HEK293 (cell line): ENCODE measurements at regions not wholly inside any gene's neighbourhood (a gene's known extent, or its start where the extent isn't known, plus 50 kb on each side); places are given as distances from the start of the nearest gene placed in this dataset.

Experiments used
- CTCF ChIA-PET: fragments of 350-600 bp; formaldehyde crosslinking; extraction: SDS; loops from one replicate; lab custom pipeline; 2021; ENCODE audit warnings: antibody characterized with exemption; lab: Yijun Ruan, JAX
- POLR2A ChIA-PET: fragments of 300-600 bp; formaldehyde crosslinking; extraction: SDS; loops from one replicate; lab custom pipeline; 2020; ENCODE audit warnings: antibody characterized with exemption, inconsistent platforms; lab: Yijun Ruan, JAX
- H3K27ac ChIP-seq: fragments of 200-500 bp; sonication (Bioruptor generic); 2 replicates; pipeline ENCODE4 v1.5.1; 2014; ENCODE audit warnings: low read depth, low read length, control low read depth, inconsistent platforms; ENCODE audit errors: extremely low read depth
- H3K36me3 ChIP-seq, 2 experiments: fragments of 200-500 bp in 1 of 2; sonication (Bioruptor generic) in 1 of 2; 1 replicate in 1 of 2; 2 replicates in 1 of 2; pipeline ENCODE4 v1.5.1; 2014 to 2017; ENCODE audit warnings: inconsistent platforms in 2 of 2, low read length in 2 of 2; ENCODE audit not compliant: control insufficient read depth in 2 of 2, insufficient read depth in 1 of 2
- H3K4me1 ChIP-seq: fragments of 200-500 bp; sonication (Bioruptor generic); 2 replicates; pipeline ENCODE4 v1.5.1; 2014; ENCODE audit warnings: mild to moderate bottlenecking, low read length, inconsistent platforms; ENCODE audit not compliant: control insufficient read depth, insufficient read depth
- H3K4me3 ChIP-seq: 2 replicates; pipeline ENCODE4 v1.5.1; 2011; ENCODE audit warnings: low read depth, mild to moderate bottlenecking, control low read depth, low read length, moderate library complexity
- H3K9me3 ChIP-seq: fragments of 200-500 bp; sonication (Bioruptor generic); 2 replicates; pipeline ENCODE4 v1.5.1; 2014; ENCODE audit warnings: low read depth, low read length, inconsistent platforms; ENCODE audit not compliant: control insufficient read depth, insufficient read depth
- FEZF1 ChIP-seq: fragments of 450-650 bp; formaldehyde crosslinking; IDR thresholded peaks from 2 replicates; pipeline ENCODE4 v1.5.1; 2016; ENCODE audit warnings: missing biosample characterization, missing genetic modification characterization
- GLI4 ChIP-seq: fragments of 450-650 bp; formaldehyde crosslinking; IDR thresholded peaks from 2 replicates; pipeline ENCODE4 v1.5.1; 2016; ENCODE audit warnings: missing biosample characterization, missing genetic modification characterization
- PRDM2 ChIP-seq: fragments of 450-650 bp; formaldehyde crosslinking; IDR thresholded peaks from 2 replicates; pipeline ENCODE4 v1.5.1; 2016; ENCODE audit warnings: missing biosample characterization, missing genetic modification characterization, borderline replicate concordance
- SALL2 ChIP-seq: fragments of 450-650 bp; formaldehyde crosslinking; IDR thresholded peaks from 2 replicates; pipeline ENCODE4 v1.5.0; 2017; ENCODE audit warnings: missing biosample characterization, mild to moderate bottlenecking, missing genetic modification characterization, borderline replicate concordance
- WT1 ChIP-seq: fragments of 450-650 bp; formaldehyde crosslinking; IDR thresholded peaks from 2 replicates; pipeline ENCODE4 v1.5.1; 2016; ENCODE audit warnings: missing biosample characterization, missing genetic modification characterization
- ZBTB8A ChIP-seq: fragments of 450-650 bp; formaldehyde crosslinking; IDR thresholded peaks from 2 replicates; pipeline ENCODE4 v1.5.1; 2016; ENCODE audit warnings: missing biosample characterization, missing genetic modification characterization
- ZFP41 ChIP-seq: fragments of 450-650 bp; formaldehyde crosslinking; IDR thresholded peaks from 2 replicates; pipeline ENCODE4 v1.5.1; 2016; ENCODE audit warnings: missing biosample characterization, missing genetic modification characterization, borderline replicate concordance
- ZNF157 ChIP-seq: fragments of 450-650 bp; formaldehyde crosslinking; IDR thresholded peaks from 2 replicates; pipeline ENCODE4 v1.5.1; 2016; ENCODE audit warnings: missing biosample characterization, missing genetic modification characterization
- ZNF280D ChIP-seq: fragments of 450-650 bp; formaldehyde crosslinking; IDR thresholded peaks from 2 replicates; pipeline ENCODE4 v1.5.1; 2016; ENCODE audit warnings: missing biosample characterization, missing genetic modification characterization
- ZNF324 ChIP-seq: fragments of 450-650 bp; formaldehyde crosslinking; IDR thresholded peaks from 2 replicates; pipeline ENCODE4 v1.5.1; 2016; ENCODE audit warnings: missing biosample characterization, missing genetic modification characterization
- ZNF341 ChIP-seq: fragments of 450-650 bp; formaldehyde crosslinking; IDR thresholded peaks from 2 replicates; pipeline ENCODE4; 2016; ENCODE audit warnings: low read depth, missing biosample characterization, missing genetic modification characterization
- ZNF416 ChIP-seq: fragments of 450-650 bp; formaldehyde crosslinking; IDR thresholded peaks from 2 replicates; pipeline ENCODE4 v1.5.1; 2016; ENCODE audit warnings: missing biosample characterization, missing genetic modification characterization
- ZNF530 ChIP-seq: fragments of 450-650 bp; formaldehyde crosslinking; IDR thresholded peaks from 2 replicates; pipeline ENCODE4 v1.5.1; 2016; ENCODE audit warnings: low read depth, missing biosample characterization, missing genetic modification characterization
- ZNF555 ChIP-seq: fragments of 450-650 bp; formaldehyde crosslinking; conservative IDR thresholded peaks from 2 replicates; pipeline ENCODE4 v1.5.1; 2017; ENCODE audit warnings: missing biosample characterization, mild to moderate bottlenecking, missing genetic modification characterization, inconsistent platforms
- ZNF558 ChIP-seq: fragments of 450-650 bp; formaldehyde crosslinking; IDR thresholded peaks from 2 replicates; pipeline ENCODE4 v1.5.1; 2016; ENCODE audit warnings: missing biosample characterization, missing genetic modification characterization
- ZNF561 ChIP-seq: fragments of 450-650 bp; IDR thresholded peaks from 2 replicates; pipeline ENCODE4 v1.5.1; 2018; ENCODE audit warnings: missing biosample characterization, missing genetic modification characterization, borderline replicate concordance
- ZNF600 ChIP-seq: fragments of 450-650 bp; formaldehyde crosslinking; IDR thresholded peaks from 2 replicates; pipeline ENCODE4 v1.5.1; 2016; ENCODE audit warnings: missing biosample characterization, missing genetic modification characterization
- ZNF639 ChIP-seq: fragments of 450-650 bp; formaldehyde crosslinking; IDR thresholded peaks from 2 replicates; pipeline ENCODE4 v1.5.1; 2016; ENCODE audit warnings: missing biosample characterization, missing genetic modification characterization
- ZNF670 ChIP-seq: fragments of 450-650 bp; formaldehyde crosslinking; IDR thresholded peaks from 2 replicates; pipeline ENCODE4 v1.5.1; 2016; ENCODE audit warnings: missing biosample characterization, missing genetic modification characterization, low read depth
- ZNF830 ChIP-seq: fragments of 450-650 bp; IDR thresholded peaks from 2 replicates; pipeline ENCODE4 v1.5.0; 2018; ENCODE audit warnings: missing biosample characterization, missing genetic modification characterization, low read depth, mild to moderate bottlenecking, moderate library complexity
- ZNF843 ChIP-seq: fragments of 450-650 bp; formaldehyde crosslinking; IDR thresholded peaks from 2 replicates; pipeline ENCODE4 v1.5.1; 2016; ENCODE audit warnings: missing biosample characterization, missing genetic modification characterization

GRCh38 chr20:22719167-22719591, 134.8 kb upstream of the FOXA2 start:
- Histone ChIP-seq H3K36me3 (no peaks in the 10 kb centered on the region), H3K4me1 (no peaks in the 10 kb centered on the region), H3K27ac (no peak overlapping the region), H3K4me3 (no peak overlapping the region), H3K9me3 (no peaks in the 10 kb centered on the region)
- no peak for TF ChIP-seq SALL2 (tag by site-specific recombination)
- no peak for TF ChIP-seq ZNF157 (tag by site-specific recombination)
- TF ChIP-seq ZNF843 (tag by site-specific recombination) = no peak
- no peak for TF ChIP-seq ZNF670 (tag by site-specific recombination)
- no peak for TF ChIP-seq FEZF1 (tag by site-specific recombination)
- no peak for TF ChIP-seq PRDM2 (tag by site-specific recombination)
- no peak for TF ChIP-seq ZNF600 (tag by site-specific recombination)
- TF ChIP-seq ZNF558 (tag by site-specific recombination) = no peak
- TF ChIP-seq WT1 = no peak
- CTCF ChIA-PET = interaction anchor here (0.6 to 2.7 kb wide), 3 partner anchors 25 to 722 kb away, joined by 3 to 17 read pairs (median 3); no protein-coding TSS in a partner anchor
- POLR2A ChIA-PET = no interaction called here

- Histone ChIP-seq H3K27ac (no peak overlapping the region), H3K4me3 (no peak overlapping the region)
- POLR2A ChIA-PET = no interaction called here
- TF ChIP-seq ZNF561 (tag by site-specific recombination) (no peak), ZFP41 (tag by site-specific recombination) (no peak), ZNF639 (tag by site-specific recombination) (no peak), ZNF341 (no peak), ZBTB8A (tag by site-specific recombination) (no peak), ZNF555 (tag by site-specific recombination) (no peak), GLI4 (tag by site-specific recombination) (no peak), ZNF530 (no peak), ZNF670 (tag by site-specific recombination) (no peak), ZNF324 (tag by site-specific recombination) (no peak), ZNF830 (tag by site-specific recombination) (no peak), ZNF280D (tag by site-specific recombination) (no peak), ZNF416 (tag by site-specific recombination) (no peak)
- TF ChIP-seq, all 188 proteins: peak for 0
- CTCF ChIA-PET = interaction anchor here (0.6 to 1.0 kb wide), 2 partner anchors 28 to 278 kb away, joined by 3 read pairs; no protein-coding TSS in a partner anchor
- H3K9me3 ChIP-seq = no peaks in the 10 kb centered on the region
- H3K36me3 ChIP-seq = no peaks in the 10 kb centered on the region
- no peaks in the 10 kb centered on the region for H3K4me1 ChIP-seq
Measured at GRCh38 chr20:22720206-22720605, 135.8 kb upstream of the FOXA2 start.
